Peyer's patch (tissue), 4 donors: ENCODE measurements at regions not wholly inside any gene's neighbourhood (a gene's known extent, or its start where the extent isn't known, plus 50 kb on each side); places are given as distances from the start of the nearest gene placed in this dataset.

Experiments used
- DNase-seq, 3 donors: peaks; one replicate each; pipeline ENCODE4 v3.0.0-alpha.2; 2017 to 2019
- H3K27ac ChIP-seq, 4 donors: fragments of 200-600 bp; sonication (generic); one replicate each; pipeline ENCODE4 v1.5.1; 2016 to 2019
- H3K27me3 ChIP-seq, 2 donors: fragments of 200-600 bp; sonication (generic); one replicate each; pipeline ENCODE4 v1.5.1; 2019
- H3K36me3 ChIP-seq, 3 donors: fragments of 200-600 bp; sonication (generic); one replicate each; pipeline ENCODE4 v1.5.1; 2016 to 2019
- H3K4me1 ChIP-seq, 4 donors: fragments of 200-600 bp; sonication (generic); one replicate each; pipeline ENCODE4 v1.5.1; 2016 to 2019
- H3K4me3 ChIP-seq, 4 donors: fragments of 200-600 bp; sonication (generic); 1 replicate in 3 of 4; 2 replicates in 1 of 4; pipeline ENCODE4 v1.5.1; 2016 to 2019; ENCODE audit warnings: mild to moderate bottlenecking in 1 of 4
- H3K9me3 ChIP-seq, 4 donors: fragments of 200-600 bp; sonication (generic); one replicate each; pipeline ENCODE4 v1.5.1; 2016 to 2019; ENCODE audit warnings: mild to moderate bottlenecking in 1 of 4
- CTCF ChIP-seq, 6 experiments: fragments of 450-650 bp in 4 of 6; fragments of 200-600 bp in 2 of 6; sonication (generic) in 1 of 6; IDR thresholded peaks; one replicate each; pipeline ENCODE4 v1.5.1; 2017 to 2019; ENCODE audit warnings: antibody characterized with exemption in 6 of 6, mild to moderate bottlenecking in 3 of 6, moderate library complexity in 1 of 6
- POLR2A ChIP-seq, 2 donors: fragments of 450-650 bp; IDR thresholded peaks; one replicate each; pipeline ENCODE4 v1.5.1; 2017; ENCODE audit warnings: antibody characterized with exemption in 2 of 2, mild to moderate bottlenecking in 2 of 2, moderate library complexity in 2 of 2

- no peaks in the 10 kb centered on the region for H3K27me3 ChIP-seq
- H3K27ac ChIP-seq = no peak overlapping the region
- H3K4me1 ChIP-seq = no peaks in the 10 kb centered on the region
- no peak overlapping the region for H3K4me3 ChIP-seq
- no peak for TF ChIP-seq POLR2A (IDR thresholded peaks at IDR 0.05)
- no peak for TF ChIP-seq CTCF (IDR thresholded peaks at IDR 0.05)
- DNase-seq = no peak
- no peaks in the 10 kb centered on the region for H3K36me3 ChIP-seq
- H3K9me3 ChIP-seq = no peaks in the 10 kb centered on the region
These were observed 107.7 kb downstream of the MTRR start for GRCh38 chr5:7976411-7977190.

- TF ChIP-seq POLR2A (IDR thresholded peaks at IDR 0.05) (no peak), CTCF (IDR thresholded peaks at IDR 0.05) (no peak)
- H3K27ac ChIP-seq = no peak overlapping the region
- H3K36me3 ChIP-seq = no peaks in the 10 kb centered on the region
- no peak for DNase-seq
- H3K27me3 ChIP-seq = no peaks in the 10 kb centered on the region
- no peaks in the 10 kb centered on the region for H3K9me3 ChIP-seq
- no peaks in the 10 kb centered on the region for H3K4me1 ChIP-seq
- no peak overlapping the region for H3K4me3 ChIP-seq
These were observed 109.2 kb downstream of the MTRR start for GRCh38 chr5:7978114-7978513.

- H3K4me3 ChIP-seq = no peak overlapping the region
- no peak for DNase-seq
- no peak for TF ChIP-seq CTCF (IDR thresholded peaks at IDR 0.05)
- no peak for TF ChIP-seq POLR2A (IDR thresholded peaks at IDR 0.05)
- no peaks in the 10 kb centered on the region for H3K36me3 ChIP-seq
- H3K27ac ChIP-seq = no peak overlapping the region
- H3K9me3 ChIP-seq = no peaks in the 10 kb centered on the region
- no peaks in the 10 kb centered on the region for H3K4me1 ChIP-seq
- no peaks in the 10 kb centered on the region for H3K27me3 ChIP-seq
These were observed 110.0 kb downstream of the MTRR start for GRCh38 chr5:7978991-7979390.

- no peak overlapping the region for H3K4me3 ChIP-seq
- no peaks in the 10 kb centered on the region for H3K27me3 ChIP-seq
- no peaks in the 10 kb centered on the region for H3K4me1 ChIP-seq
- no peaks in the 10 kb centered on the region for H3K36me3 ChIP-seq
- no peak for DNase-seq
- TF ChIP-seq POLR2A (IDR thresholded peaks at IDR 0.05) (no peak), CTCF (IDR thresholded peaks at IDR 0.05) (no peak)
- no peaks in the 10 kb centered on the region for H3K9me3 ChIP-seq
- H3K27ac ChIP-seq = no peak overlapping the region
These were observed 111.9 kb downstream of the MTRR start for GRCh38 chr5:7980881-7981280.

- DNase-seq = no peak
- H3K4me3 ChIP-seq = no peak overlapping the region
- H3K9me3 ChIP-seq = no peaks in the 10 kb centered on the region
- no peaks in the 10 kb centered on the region for H3K36me3 ChIP-seq
- H3K27ac ChIP-seq = no peak overlapping the region
- TF ChIP-seq CTCF (IDR thresholded peaks at IDR 0.05) (no peak), POLR2A (IDR thresholded peaks at IDR 0.05) (no peak)
- no peaks in the 10 kb centered on the region for H3K27me3 ChIP-seq
- H3K4me1 ChIP-seq = no peaks in the 10 kb centered on the region
These were observed 114.5 kb downstream of the MTRR start for GRCh38 chr5:7983433-7983832.
